Central memory CD4-positive, alpha-beta T cell (primary cell): ENCODE measurements at regions not wholly inside any gene's neighbourhood (a gene's known extent, or its start where the extent isn't known, plus 50 kb on each side); places are given as distances from the start of the nearest gene placed in this dataset.
"Not testable (repeated sequence)": the region's sequence is repeated elsewhere in the genome, so short reads cannot be mapped to it uniquely, and the experiment has no call there.

Experiments used
- DNase-seq: peaks from one replicate; pipeline ENCODE4 v3.0.0; 2022

GRCh38 chr14:76701981-76702380 is 59.3 kb upstream of the VASH1 start:
- no peak for DNase-seq

GRCh38 chr14:76705214-76705613 is 56.1 kb upstream of the VASH1 start:
- DNase-seq: no peak

GRCh38 chr14:76706207-76706606 is 55.1 kb upstream of the VASH1 start:
- DNase-seq: not testable (repeated sequence)

- no peak for DNase-seq
These were observed 54.5 kb upstream of the VASH1 start for GRCh38 chr14:76706811-76707210.

- DNase-seq: no peak
These were observed 53.2 kb upstream of the VASH1 start for GRCh38 chr14:76708028-76708427.

GRCh38 chr14:76708771-76709170 is 52.5 kb upstream of the VASH1 start:
- DNase-seq: no peak

GRCh38 chr14:76710056-76711010 is 50.9 kb upstream of the VASH1 start:
- DNase-seq: peak; percentile 31
